ENCODE measurements at regions not wholly inside any gene's neighbourhood (a gene's known extent, or its start where the extent isn't known, plus 50 kb on each side); places are given as distances from the start of the nearest gene placed in this dataset.

GRCh38 chr7:13107291-13107690, 419.9 kb downstream of the ARL4A start:
- TF ChIP-seq CSDC2 (CRISPR knock-in tag; IDR thresholded peaks at IDR 0.05), result no peak
- no peak for TF ChIP-seq PATZ1 (CRISPR knock-in tag; IDR thresholded peaks at IDR 0.05; ENCODE audit: borderline replicate concordance)
- TF ChIP-seq RARB (CRISPR knock-in tag; IDR thresholded peaks at IDR 0.05), result no peak

Measured in SK-N-SH treated with all-trans-retinoic acid at 6 μM for 48 hours (cell line).